HepG2 (cell line): ENCODE measurements at regions not wholly inside any gene's neighbourhood (a gene's known extent, or its start where the extent isn't known, plus 50 kb on each side); places are given as distances from the start of the nearest gene placed in this dataset.

Experiments
- ATAC-seq: fragments of 200-7000 bp; cut with Tn5 transposase; 3 replicates; pipeline ENCODE4 v1.9.1; 2020; ENCODE audit warnings: mild to moderate bottlenecking, moderate library complexity
- BruUV-seq: library from RNA; stranded (reverse); fragments of 400-500 nt; replicated peaks from 2 replicates; lab custom pipeline; 2021; lab: Mats Ljungman, UMichigan
- CTCF ChIA-PET: fragments of 300-600 bp; formaldehyde crosslinking; extraction: SDS; loops from one replicate; lab custom pipeline; 2021; ENCODE audit warnings: low total read pairs, inconsistent platforms, low intra/inter-chr PET ratio; lab: Yijun Ruan, JAX
- POLR2A ChIA-PET: fragments of 350-600 bp; sonication (Branson Sonifier 250); formaldehyde crosslinking; loops from one replicate; lab custom pipeline; 2020; ENCODE audit warnings: antibody characterized with exemption, inconsistent platforms; lab: Yijun Ruan, JAX
- DNase-seq: peaks from one replicate; pipeline ENCODE4 v3.0.0-alpha.2; 2015; ENCODE audit warnings: low spot score
- FAIRE-seq: peaks from 3 replicates; lab custom pipeline; 2011; peaks lifted over from hg19 to GRCh38; lab: Jason Lieb, UNC
- H2AFZ ChIP-seq: one replicate; pipeline ENCODE4 v1.6.1; 2011; ENCODE audit warnings: low read length, inconsistent platforms
- H3K27ac ChIP-seq: fragments of 300-600 bp; 3 replicates; pipeline ENCODE4 v1.8.0; 2011; ENCODE audit warnings: mixed run types, mild to moderate bottlenecking, mixed read lengths, low read length, inconsistent platforms; ENCODE audit not compliant: insufficient read depth; ENCODE audit errors: extremely low read length
- H3K27me3 ChIP-seq, 2 experiments: fragments of 200-600 bp in 1 of 2; 2 replicates in 1 of 2; 3 replicates in 1 of 2; pipeline versions ENCODE4 v1.6.0 to v1.8.0; 2011; ENCODE audit warnings: low read length in 2 of 2, mild to moderate bottlenecking in 2 of 2, moderate library complexity in 2 of 2, inconsistent platforms in 1 of 2; ENCODE audit not compliant: insufficient read depth in 2 of 2, control insufficient read depth in 1 of 2
- H3K36me3 ChIP-seq, 2 experiments: fragments of 200-600 bp in 1 of 2; replicated peaks in 1 of 2; 2 replicates in 1 of 2; 3 replicates in 1 of 2; pipeline versions ENCODE4 v1.5.1 to v1.8.0; 2011; ENCODE audit warnings: low read length in 2 of 2, inconsistent platforms in 1 of 2; ENCODE audit not compliant: insufficient read depth in 2 of 2, control insufficient read depth in 1 of 2
- H3K4me1 ChIP-seq: 2 replicates; pipeline ENCODE4 v1.5.1; 2012; ENCODE audit warnings: low read length, inconsistent platforms; ENCODE audit not compliant: insufficient read depth
- H3K4me2 ChIP-seq: 2 replicates; pipeline ENCODE4 v1.6.0; 2011; ENCODE audit warnings: low read depth, low read length, inconsistent platforms
- H3K4me3 ChIP-seq, 3 experiments: fragments of 200-600 bp in 1 of 3; sonication (generic), shearing (Covaris generic) in 1 of 3; replicated peaks in 1 of 3; 2 replicates each; pipeline ENCODE4 v1.5.1; 2011 to 2016; ENCODE audit warnings: low read length in 3 of 3, inconsistent platforms in 2 of 3, low read depth in 2 of 3, mild to moderate bottlenecking in 2 of 3, control low read depth in 1 of 3, mixed read lengths in 1 of 3; ENCODE audit not compliant: insufficient read depth in 1 of 3
- H3K79me2 ChIP-seq: one replicate; pipeline ENCODE4 v1.6.1; 2011; ENCODE audit warnings: low read length, inconsistent platforms; ENCODE audit not compliant: insufficient read depth
- H3K9ac ChIP-seq: 2 replicates; pipeline ENCODE4 v1.6.0; 2011; ENCODE audit warnings: mild to moderate bottlenecking, low read depth, low read length, inconsistent platforms; ENCODE audit not compliant: insufficient read depth
- H3K9me3 ChIP-seq: 2 replicates; pipeline ENCODE4 v1.5.1; 2012; ENCODE audit warnings: mild to moderate bottlenecking, low read length
- H4K20me1 ChIP-seq: 2 replicates; pipeline ENCODE4 v1.6.0; 2011; ENCODE audit warnings: inconsistent platforms, mild to moderate bottlenecking, low read length, moderate library complexity; ENCODE audit not compliant: insufficient read depth
- KLF11 ChIP-seq: IDR thresholded peaks from 2 replicates; pipeline ENCODE4 v1.6.1; 2016; ENCODE audit warnings: missing compliant biosample characterization
- MAFF ChIP-seq: IDR thresholded peaks from 2 replicates; pipeline ENCODE4 v1.6.1; 2011; ENCODE audit warnings: low read depth, low read length, improper control_type of control experiment
- MAFK ChIP-seq, 2 experiments: IDR thresholded peaks in 1 of 2; conservative IDR thresholded peaks in 1 of 2; 2 replicates each; pipeline ENCODE4 v1.6.1; 2011; ENCODE audit warnings: improper control_type of control experiment in 2 of 2, low read length in 2 of 2
- POLR2AphosphoS5 ChIP-seq: IDR thresholded peaks from 2 replicates; pipeline ENCODE4 v1.6.1; 2012; ENCODE audit warnings: low read depth, low read length
- RBAK ChIP-seq: sonication (generic); formaldehyde crosslinking; IDR thresholded peaks from 2 replicates; pipeline ENCODE4 v1.5.1; 2020; ENCODE audit warnings: mild to moderate bottlenecking, missing genetic modification reagents
- SAFB2 ChIP-seq: sonication (generic); formaldehyde crosslinking; IDR thresholded peaks from 2 replicates; pipeline ENCODE4 v1.5.1; 2020; ENCODE audit warnings: missing genetic modification reagents, low read depth, mild to moderate bottlenecking, borderline replicate concordance
- SNAPC5 ChIP-seq: sonication (generic); formaldehyde crosslinking; IDR thresholded peaks from 2 replicates; pipeline ENCODE4 v1.8.1; 2023; ENCODE audit warnings: mild to moderate bottlenecking, missing genetic modification reagents, borderline replicate concordance
- TAF1 ChIP-seq: sonication (generic); formaldehyde crosslinking; IDR thresholded peaks from 2 replicates; pipeline ENCODE4 v1.4.0; 2020; ENCODE audit warnings: missing genetic modification reagents
- YY1 ChIP-seq: IDR thresholded peaks from 2 replicates; pipeline ENCODE4 v1.6.1; 2011; ENCODE audit warnings: low read length, low read depth, moderate library complexity, mild to moderate bottlenecking; ENCODE audit not compliant: insufficient read depth, insufficient replicate concordance
- ZBTB37 ChIP-seq: sonication (generic); formaldehyde crosslinking; IDR thresholded peaks from 2 replicates; pipeline ENCODE4 v1.4.0; 2020; ENCODE audit warnings: mild to moderate bottlenecking, missing genetic modification reagents
- ZNF747 ChIP-seq: sonication (generic); formaldehyde crosslinking; IDR thresholded peaks from 2 replicates; pipeline ENCODE4 v1.8.1; 2023; ENCODE audit warnings: missing genetic modification reagents, mild to moderate bottlenecking, borderline replicate concordance
- WGBS: methylation state at CpG from one replicate; pipeline ENCODE4 v1.1.6; 2017; ENCODE audit warnings: low lambda C conversion rate; 5-methylcytosine and 5-hydroxymethylcytosine counted together
- in situ Hi-C: cut with HindIII; loops from 2 replicates; pipeline ENCODE4 v1.10.0; 2017; ENCODE audit warnings: low pct_unique_long_range_greater_than_20kb; ENCODE audit not compliant: extremely low pct_ligation_motif_present
- intact Hi-C: fragments of 100-400 bp; cut with micrococcal nuclease; formaldehyde crosslinking; loops from one replicate; pipeline ENCODE4 v1.10.0; 2022; ENCODE audit not compliant: unreplicated experiment
- TF ChIP-seq, protein P1 (sequence below): sonication (generic); formaldehyde crosslinking; conservative IDR thresholded peaks from 2 replicates; pipeline ENCODE4 v1.8.0; 2022; ENCODE audit warnings: missing genetic modification reagents
- TF ChIP-seq, protein P2 (sequence below): IDR thresholded peaks from 2 replicates; pipeline ENCODE4 v1.6.1; 2016; ENCODE audit warnings: missing compliant biosample characterization, missing genetic modification reagents, borderline replicate concordance

- no peaks in the 10 kb centered on the region for H3K36me3 ChIP-seq
- 69% methylated on average over 16 of the region's 16 CpGs for WGBS
- peak; percentile 77 to 84 for TF ChIP-seq MAFK (conservative IDR thresholded peaks at IDR 0.05 in 1 of 2, IDR thresholded peaks at IDR 0.05 in 1 of 2; ENCODE audit: low read length in 2 of 2)
- TF ChIP-seq TAF1 (CRISPR knock-in tag) = no peak
- peak; percentile 69 for TF ChIP-seq MAFF
- no peak for TF ChIP-seq SAFB2 (CRISPR knock-in tag)
- no peak for TF ChIP-seq POLR2AphosphoS5
- TF ChIP-seq, protein P1, sequence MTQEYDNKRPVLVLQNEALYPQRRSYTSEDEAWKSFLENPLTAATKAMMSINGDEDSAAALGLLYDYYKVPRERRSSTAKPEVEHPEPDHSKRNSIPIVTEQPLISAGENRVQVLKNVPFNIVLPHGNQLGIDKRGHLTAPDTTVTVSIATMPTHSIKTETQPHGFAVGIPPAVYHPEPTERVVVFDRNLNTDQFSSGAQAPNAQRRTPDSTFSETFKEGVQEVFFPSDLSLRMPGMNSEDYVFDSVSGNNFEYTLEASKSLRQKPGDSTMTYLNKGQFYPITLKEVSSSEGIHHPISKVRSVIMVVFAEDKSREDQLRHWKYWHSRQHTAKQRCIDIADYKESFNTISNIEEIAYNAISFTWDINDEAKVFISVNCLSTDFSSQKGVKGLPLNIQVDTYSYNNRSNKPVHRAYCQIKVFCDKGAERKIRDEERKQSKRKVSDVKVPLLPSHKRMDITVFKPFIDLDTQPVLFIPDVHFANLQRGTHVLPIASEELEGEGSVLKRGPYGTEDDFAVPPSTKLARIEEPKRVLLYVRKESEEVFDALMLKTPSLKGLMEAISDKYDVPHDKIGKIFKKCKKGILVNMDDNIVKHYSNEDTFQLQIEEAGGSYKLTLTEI (CRISPR knock-in tag) = no peak
Measured at GRCh38 chr6:168206661-168207274, 112.8 kb downstream of the DACT2 start.

DNA sequence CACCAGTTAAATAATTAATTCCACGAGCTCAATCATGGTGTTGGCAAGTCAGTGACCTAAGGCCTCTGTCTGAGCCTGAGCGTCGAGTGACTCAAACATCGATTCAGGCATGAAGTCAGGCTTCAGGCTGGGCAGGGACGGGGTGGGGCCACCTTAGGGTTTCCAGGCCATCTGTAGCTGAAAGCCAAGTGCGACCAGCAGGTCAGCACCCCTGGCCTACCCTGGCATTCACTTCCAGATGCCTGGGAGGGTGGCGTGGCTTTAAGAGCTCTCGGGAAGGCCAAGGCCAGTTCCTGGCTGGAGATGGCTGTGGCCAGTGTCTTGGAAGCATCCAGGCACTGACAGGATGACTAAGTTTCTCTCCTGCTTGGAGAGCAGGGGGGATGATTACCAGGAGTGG is 113.4 kb downstream of the DACT2 start:
- POLR2A ChIA-PET = interaction anchor here (0.8 kb wide), 1 partner anchor 69 kb away, joined by 4 read pairs; no protein-coding TSS in a partner anchor
- H2AFZ ChIP-seq = no peak overlapping the region
- CTCF ChIA-PET = no interaction called here
- no peaks in the 10 kb centered on the region for H3K36me3 ChIP-seq
- intact Hi-C loops (no loop called here), in situ Hi-C loops (no loop called here)
- BruUV-seq = no TSS peak
- peaks cover 13% of the 10 kb centered on the region for H3K4me1 ChIP-seq
- no peak overlapping the region for H3K4me3 ChIP-seq
- no peak overlapping the region for H3K9ac ChIP-seq
- no peak for ATAC-seq
- H3K27ac ChIP-seq = no peak overlapping the region
- no peak for FAIRE-seq
- DNase-seq = no peak
- H3K4me2 ChIP-seq = no peak overlapping the region
- H3K9me3 ChIP-seq = no peaks in the 10 kb centered on the region
- no peaks in the 10 kb centered on the region for H4K20me1 ChIP-seq
- H3K79me2 ChIP-seq = no peaks in the 10 kb centered on the region
- 55% methylated on average over 8 of the region's 8 CpGs for WGBS
- H3K27me3 ChIP-seq = peaks cover 2 to 7% of the 10 kb centered on the region in 2 experiments; a peak in 2 of 5 replicates
- no peak for TF ChIP-seq ZNF747
- TF ChIP-seq ZBTB37 (CRISPR knock-in tag) = no peak
- no peak for TF ChIP-seq SNAPC5 (CRISPR knock-in tag)
- TF ChIP-seq YY1 = no peak
- TF ChIP-seq, protein P2, sequence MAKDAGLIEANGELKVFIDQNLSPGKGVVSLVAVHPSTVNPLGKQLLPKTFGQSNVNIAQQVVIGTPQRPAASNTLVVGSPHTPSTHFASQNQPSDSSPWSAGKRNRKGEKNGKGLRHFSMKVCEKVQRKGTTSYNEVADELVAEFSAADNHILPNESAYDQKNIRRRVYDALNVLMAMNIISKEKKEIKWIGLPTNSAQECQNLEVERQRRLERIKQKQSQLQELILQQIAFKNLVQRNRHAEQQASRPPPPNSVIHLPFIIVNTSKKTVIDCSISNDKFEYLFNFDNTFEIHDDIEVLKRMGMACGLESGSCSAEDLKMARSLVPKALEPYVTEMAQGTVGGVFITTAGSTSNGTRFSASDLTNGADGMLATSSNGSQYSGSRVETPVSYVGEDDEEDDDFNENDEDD (CRISPR knock-in tag) = no peak
- TF ChIP-seq KLF11 (CRISPR knock-in tag) = no peak
- no peak for TF ChIP-seq RBAK (CRISPR knock-in tag)

More at GRCh38 chr6:168206661-168207274, 112.8 kb downstream of the DACT2 start:
- no TSS peak for BruUV-seq
- no peaks in the 10 kb centered on the region for H3K9me3 ChIP-seq
- CTCF ChIA-PET = no interaction called here
- FAIRE-seq = no peak
- no peak overlapping the region for H3K9ac ChIP-seq
- intact Hi-C loops (no loop called here), in situ Hi-C loops (no loop called here)
- no peak overlapping the region for H3K4me2 ChIP-seq
- H4K20me1 ChIP-seq = no peaks in the 10 kb centered on the region
- no peak overlapping the region for H2AFZ ChIP-seq
- POLR2A ChIA-PET = interaction anchor here (0.8 kb wide), 1 partner anchor 68 kb away, joined by 4 read pairs; no protein-coding TSS in a partner anchor
- no peak overlapping the region for H3K4me3 ChIP-seq
- ATAC-seq = no peak
- H3K79me2 ChIP-seq = no peaks in the 10 kb centered on the region
- no peak overlapping the region for H3K27ac ChIP-seq
- H3K27me3 ChIP-seq = peaks cover 2 to 7% of the 10 kb centered on the region in 2 experiments; a peak in 2 of 5 replicates
- H3K4me1 ChIP-seq = peaks cover 7% of the 10 kb centered on the region
- no peak for DNase-seq
